Ovary (tissue), 3 donors: ENCODE measurements at regions not wholly inside any gene's neighbourhood (a gene's known extent, or its start where the extent isn't known, plus 50 kb on each side); places are given as distances from the start of the nearest gene placed in this dataset.

Source experiments
- POLR2A ChIP-seq: fragments of 450-650 bp; IDR thresholded peaks from one replicate; pipeline ENCODE4 v1.6.1; 2017; ENCODE audit warnings: antibody characterized with exemption, mild to moderate bottlenecking, moderate library complexity
- TF ChIP-seq, protein P1 (sequence below), 3 donors: fragments of 450-650 bp in 2 of 3; fragments of 200-600 bp in 1 of 3; IDR thresholded peaks; one replicate each; pipeline versions ENCODE4 v1.5.1 to v1.8.0; 2016 to 2022; ENCODE audit warnings: antibody characterized with exemption in 3 of 3, mild to moderate bottlenecking in 1 of 3
- donor health status: DM: no; HTN: no; CAD: no.

DNA sequence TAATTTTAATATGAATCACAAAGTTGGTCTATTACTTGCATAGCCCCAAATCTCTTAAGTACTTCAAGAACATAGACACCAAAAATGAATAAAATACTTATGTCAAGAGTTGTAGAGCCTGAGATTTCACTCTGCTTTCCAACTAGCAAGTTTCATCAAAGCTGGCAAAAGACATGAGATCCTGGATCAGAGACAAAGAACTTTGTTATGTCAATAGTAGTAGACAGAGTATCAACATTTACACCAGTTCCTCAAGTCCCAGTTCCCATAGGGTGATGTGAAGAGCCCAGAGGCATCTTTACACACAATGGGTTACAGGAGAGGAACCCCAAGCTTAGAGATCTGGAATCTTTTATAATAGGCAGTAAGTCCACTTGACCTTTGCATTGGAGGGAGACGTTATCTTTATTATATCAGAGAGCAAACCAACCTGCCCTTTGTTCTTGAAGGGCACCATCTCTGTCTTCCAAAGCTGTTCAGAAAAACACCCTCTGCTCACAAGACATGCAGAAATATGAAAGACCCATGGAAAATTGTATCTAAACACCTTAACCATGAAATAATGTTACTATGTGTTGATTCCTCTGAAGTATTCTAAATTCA lies 174.4 kb upstream of the GALNT2 start:
- TF ChIP-seq, protein P1, sequence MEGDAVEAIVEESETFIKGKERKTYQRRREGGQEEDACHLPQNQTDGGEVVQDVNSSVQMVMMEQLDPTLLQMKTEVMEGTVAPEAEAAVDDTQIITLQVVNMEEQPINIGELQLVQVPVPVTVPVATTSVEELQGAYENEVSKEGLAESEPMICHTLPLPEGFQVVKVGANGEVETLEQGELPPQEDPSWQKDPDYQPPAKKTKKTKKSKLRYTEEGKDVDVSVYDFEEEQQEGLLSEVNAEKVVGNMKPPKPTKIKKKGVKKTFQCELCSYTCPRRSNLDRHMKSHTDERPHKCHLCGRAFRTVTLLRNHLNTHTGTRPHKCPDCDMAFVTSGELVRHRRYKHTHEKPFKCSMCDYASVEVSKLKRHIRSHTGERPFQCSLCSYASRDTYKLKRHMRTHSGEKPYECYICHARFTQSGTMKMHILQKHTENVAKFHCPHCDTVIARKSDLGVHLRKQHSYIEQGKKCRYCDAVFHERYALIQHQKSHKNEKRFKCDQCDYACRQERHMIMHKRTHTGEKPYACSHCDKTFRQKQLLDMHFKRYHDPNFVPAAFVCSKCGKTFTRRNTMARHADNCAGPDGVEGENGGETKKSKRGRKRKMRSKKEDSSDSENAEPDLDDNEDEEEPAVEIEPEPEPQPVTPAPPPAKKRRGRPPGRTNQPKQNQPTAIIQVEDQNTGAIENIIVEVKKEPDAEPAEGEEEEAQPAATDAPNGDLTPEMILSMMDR (IDR thresholded peaks at IDR 0.05), result no peak
- no peak for TF ChIP-seq POLR2A
